Transverse colon (tissue), 4 donors: ENCODE measurements at regions not wholly inside any gene's neighbourhood (a gene's known extent, or its start where the extent isn't known, plus 50 kb on each side); places are given as distances from the start of the nearest gene placed in this dataset.

Experiments used
- DNase-seq: peaks from one replicate; pipeline ENCODE4 v3.0.0-alpha.2; 2019
- H3K27ac ChIP-seq, 4 donors: fragments of 200-600 bp; sonication (generic); 2 replicates each; pipeline ENCODE4 v1.5.1; 2016 to 2018; ENCODE audit warnings: inconsistent platforms in 4 of 4
- H3K27me3 ChIP-seq: fragments of 200-600 bp; sonication (generic); 2 replicates; pipeline ENCODE4 v1.5.1; 2017; ENCODE audit warnings: inconsistent platforms
- H3K36me3 ChIP-seq, 4 donors: fragments of 200-600 bp; sonication (generic); 2 replicates each; pipeline ENCODE4 v1.5.1; 2017 to 2019; ENCODE audit warnings: inconsistent platforms in 4 of 4
- H3K4me1 ChIP-seq, 4 donors: fragments of 200-600 bp; sonication (generic); 2 replicates each; pipeline ENCODE4 v1.5.1; 2017 to 2020; ENCODE audit warnings: inconsistent platforms in 4 of 4
- H3K4me3 ChIP-seq, 4 donors: fragments of 200-600 bp; sonication (generic); 1 replicate in 1 of 4; 2 replicates in 3 of 4; pipeline versions ENCODE4 v1.5.1 to v1.6.1; 2017 to 2019; ENCODE audit warnings: inconsistent platforms in 4 of 4
- H3K9me3 ChIP-seq, 2 donors: fragments of 200-600 bp; sonication (generic); 2 replicates each; pipeline ENCODE4 v1.5.1; 2017 to 2019; ENCODE audit warnings: inconsistent platforms in 2 of 2
- EP300 ChIP-seq: sonication (generic); formaldehyde crosslinking; IDR thresholded peaks from one replicate; pipeline ENCODE4 v1.6.1; 2017; ENCODE audit warnings: antibody characterized with exemption, low read depth
- POLR2A ChIP-seq: fragments of 450-650 bp; IDR thresholded peaks from one replicate; pipeline ENCODE4 v1.6.1; 2016; ENCODE audit warnings: antibody characterized with exemption, mild to moderate bottlenecking, moderate library complexity
- POLR2AphosphoS5 ChIP-seq, 3 donors: sonication (generic); formaldehyde crosslinking; IDR thresholded peaks; one replicate each; pipeline ENCODE4 v1.6.1; 2016; ENCODE audit warnings: antibody characterized with exemption in 3 of 3
- WGBS, 2 donors: methylation state at CpG; one replicate each; pipeline ENCODE4 v1.1.5; 2018; ENCODE audit warnings: low coverage in 1 of 2; 5-methylcytosine and 5-hydroxymethylcytosine counted together
- in situ Hi-C, 4 donors: fragments of 200-750 bp; cut with MboI; loops; one replicate each; pipeline versions ENCODE4 v1.15.0 to v1.15.1; 2017; ENCODE audit warnings: low sequenced_read_pairs in 3 of 4, low pct_ligation_motif_present in 1 of 4, low pct_unique_long_range_greater_than_20kb in 1 of 4
- intact Hi-C: fragments of 100-400 bp; cut with DNase I; formaldehyde crosslinking; loops from one replicate; pipeline ENCODE4 v1.15.1; 2023; ENCODE audit warnings: low total_unique reads
- TF ChIP-seq, protein P1 (sequence below), 5 experiments: fragments of 200-600 bp in 3 of 5; fragments of 450-650 bp in 2 of 5; sonication (generic) in 3 of 5; IDR thresholded peaks; 1 replicate in 2 of 5; 2 replicates in 3 of 5; pipeline ENCODE4 v1.5.1; 2016 to 2017; ENCODE audit warnings: antibody characterized with exemption in 5 of 5, inconsistent platforms in 3 of 5, mild to moderate bottlenecking in 2 of 5, moderate library complexity in 1 of 5

DNA sequence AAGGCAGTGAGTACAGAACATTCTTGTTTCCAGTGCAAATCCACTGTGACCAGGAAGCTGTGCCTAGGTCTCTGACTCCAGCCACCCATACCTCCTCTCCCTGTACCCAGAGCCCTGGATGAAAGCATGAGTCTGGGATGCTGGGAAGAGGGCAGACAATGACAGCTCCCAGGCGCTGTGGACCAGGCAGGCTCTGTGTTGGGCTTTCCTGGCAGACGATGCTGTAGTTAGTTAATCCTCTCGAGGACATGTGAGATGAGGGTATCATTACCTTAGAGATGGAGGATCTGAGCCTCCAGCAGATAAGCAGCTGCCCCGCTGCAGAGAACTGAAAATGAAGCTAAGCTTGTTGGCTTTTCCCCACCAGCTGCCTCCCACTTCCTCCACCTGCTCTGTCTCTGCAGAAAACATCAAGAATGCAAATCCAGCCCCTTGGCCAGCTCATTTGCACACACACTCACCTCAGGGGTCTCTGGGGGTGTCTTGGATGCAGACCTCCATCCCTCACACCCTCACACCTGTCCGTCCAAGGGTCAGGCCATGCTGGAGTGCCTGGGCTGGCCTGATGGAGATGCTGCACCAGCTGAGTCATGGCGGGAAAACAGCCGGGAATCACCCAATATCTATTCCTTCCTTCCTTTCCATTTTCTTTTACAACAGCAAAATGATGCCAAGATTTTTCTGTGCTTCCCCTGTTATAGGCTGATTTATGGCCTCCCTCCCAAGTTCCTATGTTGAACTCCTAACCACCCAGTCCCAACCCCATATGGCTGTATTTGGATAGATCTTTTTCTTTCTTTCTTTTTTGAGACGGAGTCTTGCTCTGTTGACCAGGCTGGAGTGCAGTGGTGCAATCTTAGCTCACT is 94.9 kb upstream of the SEPTIN5 start:
- in situ Hi-C loops, result no loop called here
- intact Hi-C loops, result no loop called here
- TF ChIP-seq POLR2AphosphoS5 (IDR thresholded peaks at IDR 0.05) (no peak), POLR2A (no peak), EP300 (no peak)
- TF ChIP-seq, protein P1, sequence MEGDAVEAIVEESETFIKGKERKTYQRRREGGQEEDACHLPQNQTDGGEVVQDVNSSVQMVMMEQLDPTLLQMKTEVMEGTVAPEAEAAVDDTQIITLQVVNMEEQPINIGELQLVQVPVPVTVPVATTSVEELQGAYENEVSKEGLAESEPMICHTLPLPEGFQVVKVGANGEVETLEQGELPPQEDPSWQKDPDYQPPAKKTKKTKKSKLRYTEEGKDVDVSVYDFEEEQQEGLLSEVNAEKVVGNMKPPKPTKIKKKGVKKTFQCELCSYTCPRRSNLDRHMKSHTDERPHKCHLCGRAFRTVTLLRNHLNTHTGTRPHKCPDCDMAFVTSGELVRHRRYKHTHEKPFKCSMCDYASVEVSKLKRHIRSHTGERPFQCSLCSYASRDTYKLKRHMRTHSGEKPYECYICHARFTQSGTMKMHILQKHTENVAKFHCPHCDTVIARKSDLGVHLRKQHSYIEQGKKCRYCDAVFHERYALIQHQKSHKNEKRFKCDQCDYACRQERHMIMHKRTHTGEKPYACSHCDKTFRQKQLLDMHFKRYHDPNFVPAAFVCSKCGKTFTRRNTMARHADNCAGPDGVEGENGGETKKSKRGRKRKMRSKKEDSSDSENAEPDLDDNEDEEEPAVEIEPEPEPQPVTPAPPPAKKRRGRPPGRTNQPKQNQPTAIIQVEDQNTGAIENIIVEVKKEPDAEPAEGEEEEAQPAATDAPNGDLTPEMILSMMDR (IDR thresholded peaks at IDR 0.05), result no peak
- Histone ChIP-seq H3K27ac (no peak overlapping the region), H3K27me3 (peaks cover 13% of the 10 kb centered on the region), H3K4me1 (no peaks in the 10 kb centered on the region), H3K4me3 (no peak overlapping the region), H3K36me3 (no peaks in the 10 kb centered on the region), H3K9me3 (no peaks in the 10 kb centered on the region)
- DNase-seq, result no peak
- 57 to 82% methylated on average over 4 to 8 of the region's 8 CpGs for WGBS, 2 donors

DNA sequence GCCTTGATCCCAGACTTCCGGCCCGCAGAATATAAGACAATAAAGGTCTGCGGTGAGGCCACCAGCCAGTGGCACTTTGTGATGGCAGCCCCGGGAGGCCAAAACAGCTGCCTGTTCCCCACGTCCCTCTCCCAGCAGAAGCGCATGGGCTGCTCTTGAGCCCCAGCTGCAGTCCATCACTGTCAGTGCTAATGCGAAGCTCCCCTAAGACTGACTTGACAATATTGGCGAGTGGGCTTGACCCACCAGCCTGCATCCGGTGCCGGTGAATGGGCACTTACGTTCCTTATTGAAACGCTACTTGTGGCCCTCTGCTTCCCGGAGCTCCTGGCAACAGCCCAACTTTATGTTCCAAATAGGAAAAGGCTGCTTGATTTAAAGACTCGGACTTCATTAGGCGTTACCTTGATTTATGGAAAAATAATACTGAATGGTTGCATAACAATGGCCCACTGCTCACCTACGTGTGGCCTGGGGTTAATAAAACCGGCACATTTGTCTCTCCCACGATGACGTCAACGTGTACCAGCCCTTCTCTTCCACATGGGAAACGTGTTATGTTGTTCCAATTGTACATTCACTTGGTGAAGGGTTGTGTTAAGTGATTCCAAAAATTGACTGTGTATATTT is 93.4 kb upstream of the SEPTIN5 start:
- Histone ChIP-seq H3K27me3 (peaks cover 12% of the 10 kb centered on the region), H3K27ac (peak overlapping the region in 1 of 4 donors; percentile 8), H3K9me3 (no peaks in the 10 kb centered on the region), H3K4me1 (no peaks in the 10 kb centered on the region), H3K36me3 (no peaks in the 10 kb centered on the region), H3K4me3 (no peak overlapping the region)
- 56 to 67% methylated on average over 10 to 21 of the region's 21 CpGs for WGBS, 2 donors
- in situ Hi-C loops (no loop called here), intact Hi-C loops (no loop called here)
- TF ChIP-seq, protein P1 (IDR thresholded peaks at IDR 0.05), result no peak
- TF ChIP-seq POLR2AphosphoS5 (IDR thresholded peaks at IDR 0.05) (no peak), EP300 (no peak), POLR2A (no peak)
- DNase-seq, result no peak

DNA sequence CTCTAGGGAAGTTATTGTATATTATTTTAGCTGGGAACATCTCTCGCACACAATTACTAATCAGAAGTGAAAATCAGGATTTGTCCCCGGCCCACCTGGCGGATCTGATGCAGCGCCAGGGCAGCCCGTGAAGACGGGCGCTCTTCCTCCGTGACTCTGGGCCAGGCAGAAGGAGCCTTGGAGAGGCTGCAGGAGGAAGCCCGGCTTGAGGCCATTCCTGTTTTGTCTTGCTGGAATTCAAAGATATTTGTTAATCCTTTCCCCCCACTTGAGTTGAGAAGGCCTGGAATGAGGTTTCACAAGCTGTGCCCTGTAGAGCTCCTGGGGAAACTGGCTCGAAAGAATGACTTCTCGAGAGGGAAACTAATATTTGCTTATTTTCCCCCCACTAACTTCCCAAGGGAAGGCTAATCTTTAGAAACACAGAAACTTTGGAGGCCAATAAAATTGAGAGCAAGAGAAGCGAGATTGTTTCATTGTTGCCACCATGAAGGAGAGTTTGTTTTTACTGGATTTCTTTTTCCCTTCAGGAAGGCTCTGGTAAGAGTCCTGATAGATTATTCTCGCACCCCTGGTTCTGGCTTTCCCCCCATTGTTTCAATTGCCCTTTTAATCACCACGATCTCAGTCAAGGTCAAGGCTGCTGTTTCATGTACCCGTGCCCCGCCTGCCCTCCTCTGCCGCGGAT is 92.8 kb upstream of the SEPTIN5 start:
- Histone ChIP-seq H3K36me3 (no peaks in the 10 kb centered on the region), H3K9me3 (no peaks in the 10 kb centered on the region), H3K27ac (peak overlapping the region in 1 of 4 donors; percentile 17), H3K27me3 (peaks cover 13% of the 10 kb centered on the region), H3K4me3 (no peak overlapping the region), H3K4me1 (no peaks in the 10 kb centered on the region)
- TF ChIP-seq POLR2A, result no peak
- no peak for TF ChIP-seq POLR2AphosphoS5 (IDR thresholded peaks at IDR 0.05)
- TF ChIP-seq, protein P1 (IDR thresholded peaks at IDR 0.05), result no peak
- TF ChIP-seq EP300, result no peak
- intact Hi-C loops (no loop called here), in situ Hi-C loops (no loop called here)
- no peak for DNase-seq
- WGBS, 2 donors, result 65 to 66% methylated on average over 5 to 18 of the region's 18 CpGs

DNA sequence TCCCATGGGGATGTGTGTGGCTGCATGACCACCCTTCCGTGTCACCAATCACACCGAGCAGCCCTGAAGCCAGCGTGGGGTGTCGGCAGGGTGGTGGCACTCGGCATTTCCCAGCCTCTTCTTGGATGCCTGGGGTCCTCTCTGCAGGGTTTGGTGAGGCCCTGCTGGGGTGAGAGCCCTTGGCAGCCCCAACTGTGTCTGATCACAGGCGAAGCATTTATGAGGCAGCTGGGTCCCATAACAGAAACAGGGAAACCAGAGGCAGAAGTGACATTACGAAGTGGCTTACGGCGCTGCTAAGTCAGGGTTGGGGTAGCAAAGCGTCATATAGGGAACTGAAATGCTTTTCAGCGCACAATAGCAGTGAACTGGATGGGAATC is 92.3 kb upstream of the SEPTIN5 start:
- Histone ChIP-seq H3K4me1 (no peaks in the 10 kb centered on the region), H3K4me3 (no peak overlapping the region), H3K27ac (no peak overlapping the region), H3K36me3 (no peaks in the 10 kb centered on the region), H3K27me3 (peaks cover 13% of the 10 kb centered on the region), H3K9me3 (no peaks in the 10 kb centered on the region)
- no peak for DNase-seq
- intact Hi-C loops (no loop called here), in situ Hi-C loops (no loop called here)
- whole genome bisulfite sequencing, 2 donors, result 57% methylated on average over 11 of the region's 11 CpGs; no CpG with 5 or more reads in 1 of the 2 donors
- TF ChIP-seq, protein P1 (IDR thresholded peaks at IDR 0.05), result no peak
- TF ChIP-seq POLR2AphosphoS5 (IDR thresholded peaks at IDR 0.05) (no peak), POLR2A (no peak), EP300 (no peak)
